GM12878 (cell line): ENCODE measurements at regions not wholly inside any gene's neighbourhood (a gene's known extent, or its start where the extent isn't known, plus 50 kb on each side); places are given as distances from the start of the nearest gene placed in this dataset.

Experiments used
- ATAC-seq: fragments of 200-7000 bp; cut with Tn5 transposase; 3 replicates; pipeline ENCODE4 v1.9.1; 2020; ENCODE audit warnings: mild to moderate bottlenecking, moderate library complexity
- BruUV-seq: library from RNA; stranded (reverse); fragments of 400-500 nt; replicated peaks from 2 replicates; lab custom pipeline; 2021; lab: Mats Ljungman, UMichigan
- CTCF ChIA-PET: fragments of 300-600 bp; sonication (Branson Sonifier 250); formaldehyde crosslinking; extraction: SDS; loops from one replicate; lab custom pipeline; 2021; ENCODE audit warnings: inconsistent platforms; lab: Yijun Ruan, JAX
- POLR2A ChIA-PET: fragments of 350-600 bp; formaldehyde crosslinking; extraction: SDS; loops from one replicate; lab custom pipeline; 2021; ENCODE audit warnings: inconsistent platforms; lab: Charles Lee
- RAD21 ChIA-PET: fragments of 300-600 bp; sonication (Branson Sonifier 250); formaldehyde crosslinking; loops from one replicate; lab custom pipeline; 2023; ENCODE audit warnings: antibody characterized with exemption; ENCODE audit not compliant: unreplicated experiment; lab: Charles Lee
- SMC1A ChIA-PET: fragments of 300-600 bp; sonication (Branson Sonifier 250); formaldehyde crosslinking; loops from one replicate; lab custom pipeline; 2023; ENCODE audit not compliant: unreplicated experiment, uncharacterized antibody; lab: Charles Lee
- DNase-seq: peaks from one replicate; pipeline ENCODE4 v3.0.0-alpha.2; 2011; ENCODE audit warnings: low read depth, low spot score
- FAIRE-seq: peaks from 3 replicates; lab custom pipeline; 2011; peaks lifted over from hg19 to GRCh38; lab: Jason Lieb, UNC
- H2AFZ ChIP-seq: 2 replicates; pipeline ENCODE4 v1.6.0; 2011; ENCODE audit warnings: low read depth, low read length, control low read depth; ENCODE audit not compliant: control insufficient read depth
- H3K27ac ChIP-seq: 2 replicates; pipeline ENCODE4 v1.5.1; 2011; ENCODE audit warnings: control low read depth; ENCODE audit not compliant: control insufficient read depth, insufficient read depth
- H3K27me3 ChIP-seq, 2 experiments: replicated peaks in 1 of 2; 2 replicates each; pipeline versions ENCODE4 v1.6.0 to v1.6.1; 2011; ENCODE audit warnings: low read length in 1 of 2; ENCODE audit not compliant: control insufficient read depth in 2 of 2, insufficient read depth in 2 of 2
- H3K36me3 ChIP-seq, 2 experiments: 2 replicates each; pipeline ENCODE4 v1.5.1; 2011; ENCODE audit warnings: low read length in 1 of 2; ENCODE audit not compliant: control insufficient read depth in 2 of 2, insufficient read depth in 2 of 2
- H3K4me1 ChIP-seq: 2 replicates; pipeline ENCODE4 v1.6.1; 2011; ENCODE audit warnings: mild to moderate bottlenecking, low read length, moderate library complexity, mixed read lengths; ENCODE audit not compliant: control insufficient read depth, insufficient read depth
- H3K4me2 ChIP-seq: 2 replicates; pipeline ENCODE4 v1.6.0; 2011; ENCODE audit warnings: control low read depth; ENCODE audit not compliant: control insufficient read depth, insufficient read depth
- H3K4me3 ChIP-seq: fragments of 200-600 bp; sonication (generic); 2 replicates; pipeline ENCODE4 v1.5.1; 2016
- H3K79me2 ChIP-seq: 2 replicates; pipeline ENCODE4 v1.6.0; 2011; ENCODE audit warnings: low read length; ENCODE audit not compliant: control insufficient read depth, insufficient read depth
- H3K9ac ChIP-seq: 2 replicates; pipeline ENCODE4 v1.8.0; 2011; ENCODE audit warnings: low read length, control low read depth, mixed read lengths; ENCODE audit not compliant: control insufficient read depth, insufficient read depth
- H3K9me3 ChIP-seq: replicated peaks from 3 replicates; pipeline ENCODE4 v1.5.1; 2011; ENCODE audit warnings: mild to moderate bottlenecking, low read length; ENCODE audit not compliant: control insufficient read depth, insufficient read depth
- H4K20me1 ChIP-seq: 2 replicates; pipeline ENCODE4 v1.6.0; 2011; ENCODE audit not compliant: control insufficient read depth, insufficient read depth
- ASH2L ChIP-seq: fragments of 300-600, 200-600 bp; sonication (generic); IDR thresholded peaks from 2 replicates; pipeline ENCODE4 v1.6.1; 2017; ENCODE audit warnings: low read depth, mild to moderate bottlenecking, borderline replicate concordance
- BHLHE40 ChIP-seq, 2 experiments: fragments of 450-650 bp in 1 of 2; IDR thresholded peaks; 2 replicates each; pipeline ENCODE4 v1.6.1; 2011 to 2017; ENCODE audit warnings: low read depth in 2 of 2, borderline replicate concordance in 1 of 2, improper control_type of control experiment in 1 of 2, low read length in 1 of 2, mild to moderate bottlenecking in 1 of 2
- CBX3 ChIP-seq: fragments of 200-600 bp; sonication (generic); IDR thresholded peaks from 2 replicates; pipeline ENCODE4 v1.6.1; 2016; ENCODE audit warnings: low read depth, borderline replicate concordance
- CEBPB ChIP-seq, 2 experiments: fragments of 150-350 bp in 1 of 2; IDR thresholded peaks; 2 replicates each; pipeline ENCODE4 v1.6.1; 2012 to 2014; ENCODE audit warnings: low read depth in 2 of 2, low read length in 2 of 2, borderline replicate concordance in 1 of 2, inconsistent platforms in 1 of 2
- EGR1 ChIP-seq, 2 experiments: IDR thresholded peaks; 1 replicate in 1 of 2; 2 replicates in 1 of 2; pipeline ENCODE4 v1.6.1; 2011 to 2012; ENCODE audit warnings: low read depth in 2 of 2, low read length in 2 of 2, borderline replicate concordance in 1 of 2, mild to moderate bottlenecking in 1 of 2, moderate library complexity in 1 of 2
- EP300 ChIP-seq, 2 experiments: fragments of 150-350 bp in 1 of 2; IDR thresholded peaks; 2 replicates each; pipeline ENCODE4 v1.6.1; 2011 to 2012; ENCODE audit warnings: low read depth in 2 of 2, low read length in 2 of 2, borderline replicate concordance in 1 of 2, improper control_type of control experiment in 1 of 2, inconsistent platforms in 1 of 2; ENCODE audit not compliant: control insufficient read depth in 1 of 2
- IRF4 ChIP-seq: IDR thresholded peaks from 2 replicates; pipeline ENCODE4 v1.6.1; 2011; ENCODE audit warnings: low read depth, low read length
- JUND ChIP-seq: IDR thresholded peaks from 2 replicates; pipeline ENCODE4 v1.6.1; 2012; ENCODE audit warnings: low read depth, mild to moderate bottlenecking, low read length, improper control_type of control experiment, moderate library complexity
- KAT2A ChIP-seq: conservative IDR thresholded peaks from 2 replicates; pipeline ENCODE4 v1.6.1; 2011; ENCODE audit warnings: low read depth, low read length; ENCODE audit not compliant: control insufficient read depth
- MEF2B ChIP-seq: fragments of 450-650 bp; IDR thresholded peaks from 2 replicates; pipeline ENCODE4 v1.6.1; 2018; ENCODE audit warnings: mild to moderate bottlenecking, moderate library complexity; ENCODE audit not compliant: partially characterized antibody, poor library complexity, severe bottlenecking
- NBN ChIP-seq: fragments of 450-650 bp; IDR thresholded peaks from 2 replicates; pipeline ENCODE4 v1.6.1; 2016
- NFYB ChIP-seq: IDR thresholded peaks from 2 replicates; pipeline ENCODE4 v1.6.1; 2011; ENCODE audit warnings: low read depth, mild to moderate bottlenecking, low read length, improper control_type of control experiment, moderate library complexity; ENCODE audit not compliant: insufficient read depth
- PAX8 ChIP-seq: fragments of 450-650 bp; IDR thresholded peaks from 2 replicates; pipeline ENCODE4 v1.6.1; 2017; ENCODE audit warnings: mild to moderate bottlenecking, moderate library complexity
- RELA ChIP-seq: fragments of 450-650 bp; IDR thresholded peaks from 2 replicates; pipeline ENCODE4 v1.8.0; 2014; ENCODE audit warnings: borderline replicate concordance; ENCODE audit not compliant: partially characterized antibody
- SMAD5 ChIP-seq: IDR thresholded peaks from 2 replicates; pipeline ENCODE4 v1.6.1; 2016; ENCODE audit warnings: antibody characterized with exemption, low read depth
- SREBF2 ChIP-seq: IDR thresholded peaks from 2 replicates; pipeline ENCODE4 v1.6.1; 2012; ENCODE audit warnings: mild to moderate bottlenecking, low read length
- ZSCAN29 ChIP-seq: fragments of 450-650 bp; IDR thresholded peaks from 2 replicates; pipeline ENCODE4 v1.6.1; 2017; ENCODE audit warnings: mild to moderate bottlenecking, moderate library complexity
- WGBS: methylation state at CpG from one replicate; pipeline ENCODE4 v1.1.6; 2016; ENCODE audit warnings: low lambda C conversion rate; ENCODE audit not compliant: insufficient replicate concordance, insufficient coverage; ENCODE audit errors: missing lambda C conversion rate; 5-methylcytosine and 5-hydroxymethylcytosine counted together
- in situ Hi-C: fragments of 300-500 bp; cut with MboI; formaldehyde crosslinking; loops from 9 replicates; pipeline ENCODE4 v1.14.3; 2018; ENCODE audit warnings: mixed read lengths
- intact Hi-C: fragments of 100-400 bp; cut with micrococcal nuclease; formaldehyde crosslinking; loops from one replicate; pipeline ENCODE4 v1.14.2; 2022; ENCODE audit not compliant: unreplicated experiment
- TF ChIP-seq, protein P1 (sequence below): fragments of 450-650 bp; IDR thresholded peaks from 2 replicates; pipeline ENCODE4 v1.6.1; 2016; ENCODE audit warnings: mild to moderate bottlenecking
- TF ChIP-seq, protein P2 (sequence below): IDR thresholded peaks from 2 replicates; pipeline ENCODE4 v1.6.1; 2011; ENCODE audit warnings: low read depth, low read length, improper control_type of control experiment, borderline replicate concordance
- TF ChIP-seq, protein P3 (sequence below): IDR thresholded peaks from 2 replicates; pipeline ENCODE4 v1.6.1; 2012; ENCODE audit warnings: low read depth, low read length, improper control_type of control experiment

DNA sequence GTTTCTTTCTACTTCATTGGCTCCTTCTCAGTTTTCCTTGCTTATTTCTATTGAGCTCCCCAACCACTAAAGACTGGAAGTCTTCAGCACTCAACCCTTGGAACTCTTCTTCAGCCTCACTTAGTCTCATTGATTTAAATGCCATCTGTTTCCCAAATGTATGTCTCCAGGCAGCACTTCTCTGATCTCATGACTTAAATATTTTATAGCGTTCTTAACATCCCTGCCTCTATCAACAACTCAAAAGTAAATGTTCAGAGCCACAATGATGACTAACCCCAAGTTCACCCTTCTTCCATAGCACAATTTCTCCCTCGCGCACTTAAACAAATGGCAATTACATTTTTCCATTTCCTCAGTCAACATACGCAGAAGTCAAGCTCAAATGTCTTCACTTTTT, 1393.3 kb downstream of the ARAP2 start:
- no TSS peak for BruUV-seq
- H3K4me1 ChIP-seq = no peaks in the 10 kb centered on the region
- CTCF ChIA-PET = interaction anchor here (1.1 kb wide), 1 partner anchor 12 kb away, joined by 3 read pairs; no protein-coding TSS in a partner anchor
- H2AFZ ChIP-seq = no peak overlapping the region
- in situ Hi-C loops (no loop called here), intact Hi-C loops (no loop called here)
- H3K9ac ChIP-seq = no peak overlapping the region
- no peak for TF ChIP-seq EP300 (IDR thresholded peaks at IDR 0.05; ENCODE audit: borderline replicate concordance in 1 of 2, control insufficient read depth in 1 of 2, low read depth in 2 of 2, low read length in 2 of 2)
- no peak for TF ChIP-seq CEBPB (IDR thresholded peaks at IDR 0.05; ENCODE audit: borderline replicate concordance in 1 of 2, low read depth in 2 of 2, low read length in 2 of 2)
- no peak for TF ChIP-seq NBN
- TF ChIP-seq IRF4 = no peak
- no peak for TF ChIP-seq MEF2B
- no peak for TF ChIP-seq RELA
- TF ChIP-seq BHLHE40 (IDR thresholded peaks at IDR 0.05; ENCODE audit: borderline replicate concordance in 1 of 2, low read depth in 2 of 2, low read length in 1 of 2) = no peak
- TF ChIP-seq KAT2A = no peak
- TF ChIP-seq SMAD5 = no peak
- no peak for TF ChIP-seq CBX3
- TF ChIP-seq, protein P1, sequence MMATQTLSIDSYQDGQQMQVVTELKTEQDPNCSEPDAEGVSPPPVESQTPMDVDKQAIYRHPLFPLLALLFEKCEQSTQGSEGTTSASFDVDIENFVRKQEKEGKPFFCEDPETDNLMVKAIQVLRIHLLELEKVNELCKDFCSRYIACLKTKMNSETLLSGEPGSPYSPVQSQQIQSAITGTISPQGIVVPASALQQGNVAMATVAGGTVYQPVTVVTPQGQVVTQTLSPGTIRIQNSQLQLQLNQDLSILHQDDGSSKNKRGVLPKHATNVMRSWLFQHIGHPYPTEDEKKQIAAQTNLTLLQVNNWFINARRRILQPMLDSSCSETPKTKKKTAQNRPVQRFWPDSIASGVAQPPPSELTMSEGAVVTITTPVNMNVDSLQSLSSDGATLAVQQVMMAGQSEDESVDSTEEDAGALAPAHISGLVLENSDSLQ = no peak
- TF ChIP-seq, protein P2, sequence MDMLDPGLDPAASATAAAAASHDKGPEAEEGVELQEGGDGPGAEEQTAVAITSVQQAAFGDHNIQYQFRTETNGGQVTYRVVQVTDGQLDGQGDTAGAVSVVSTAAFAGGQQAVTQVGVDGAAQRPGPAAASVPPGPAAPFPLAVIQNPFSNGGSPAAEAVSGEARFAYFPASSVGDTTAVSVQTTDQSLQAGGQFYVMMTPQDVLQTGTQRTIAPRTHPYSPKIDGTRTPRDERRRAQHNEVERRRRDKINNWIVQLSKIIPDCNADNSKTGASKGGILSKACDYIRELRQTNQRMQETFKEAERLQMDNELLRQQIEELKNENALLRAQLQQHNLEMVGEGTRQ = no peak
- TF ChIP-seq EGR1 (IDR thresholded peaks at IDR 0.05; ENCODE audit: borderline replicate concordance in 1 of 2, low read depth in 2 of 2, low read length in 2 of 2) = no peak
- no peak for TF ChIP-seq JUND
- no peak for TF ChIP-seq SREBF2
- TF ChIP-seq NFYB = no peak
- no peak for TF ChIP-seq ASH2L
- TF ChIP-seq, protein P3, sequence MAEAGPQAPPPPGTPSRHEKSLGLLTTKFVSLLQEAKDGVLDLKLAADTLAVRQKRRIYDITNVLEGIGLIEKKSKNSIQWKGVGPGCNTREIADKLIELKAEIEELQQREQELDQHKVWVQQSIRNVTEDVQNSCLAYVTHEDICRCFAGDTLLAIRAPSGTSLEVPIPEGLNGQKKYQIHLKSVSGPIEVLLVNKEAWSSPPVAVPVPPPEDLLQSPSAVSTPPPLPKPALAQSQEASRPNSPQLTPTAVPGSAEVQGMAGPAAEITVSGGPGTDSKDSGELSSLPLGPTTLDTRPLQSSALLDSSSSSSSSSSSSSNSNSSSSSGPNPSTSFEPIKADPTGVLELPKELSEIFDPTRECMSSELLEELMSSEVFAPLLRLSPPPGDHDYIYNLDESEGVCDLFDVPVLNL = no peak
- TF ChIP-seq PAX8 = no peak
- no peak for TF ChIP-seq ZSCAN29
- SMC1A ChIA-PET = no interaction called here
- H3K4me2 ChIP-seq = no peak overlapping the region
- no peaks in the 10 kb centered on the region for H3K79me2 ChIP-seq
- ATAC-seq (no peak), DNase-seq (no peak), FAIRE-seq (no peak)
- POLR2A ChIA-PET = no interaction called here
- no peaks in the 10 kb centered on the region for H3K36me3 ChIP-seq
- RAD21 ChIA-PET = no interaction called here
- no peaks in the 10 kb centered on the region for H4K20me1 ChIP-seq
- no peaks in the 10 kb centered on the region for H3K27me3 ChIP-seq
- 29% methylated on average over 3 of the region's 4 CpGs for WGBS
- no peaks in the 10 kb centered on the region for H3K9me3 ChIP-seq
- H3K27ac ChIP-seq = no peak overlapping the region
- no peak overlapping the region for H3K4me3 ChIP-seq
